ENCODE measurements at regions not wholly inside any gene's neighbourhood (a gene's known extent, or its start where the extent isn't known, plus 50 kb on each side); places are given as distances from the start of the nearest gene placed in this dataset.

DNA sequence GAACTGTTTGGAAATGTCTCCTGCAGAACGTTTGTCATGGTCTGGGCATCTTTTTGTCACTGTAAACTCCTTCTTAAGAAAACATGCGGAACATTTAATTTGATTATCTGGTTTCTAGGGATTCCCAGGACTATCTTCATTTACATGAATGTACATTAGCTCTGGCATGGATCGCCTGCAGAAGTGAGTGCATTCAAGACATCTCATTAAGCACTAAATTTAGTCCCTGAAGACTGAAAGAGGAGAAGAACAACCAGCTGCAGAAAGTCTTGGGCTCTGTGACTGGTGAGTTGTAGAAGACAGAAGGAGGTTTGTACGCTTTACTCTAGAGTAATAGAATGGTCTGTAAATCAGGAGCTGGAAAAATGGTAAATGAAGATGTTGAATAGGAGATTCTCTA, 540.7 kb downstream of the BCKDHB start:
- TF ChIP-seq ZFX (IDR thresholded peaks at IDR 0.05), result no peak
- TF ChIP-seq, protein P1, sequence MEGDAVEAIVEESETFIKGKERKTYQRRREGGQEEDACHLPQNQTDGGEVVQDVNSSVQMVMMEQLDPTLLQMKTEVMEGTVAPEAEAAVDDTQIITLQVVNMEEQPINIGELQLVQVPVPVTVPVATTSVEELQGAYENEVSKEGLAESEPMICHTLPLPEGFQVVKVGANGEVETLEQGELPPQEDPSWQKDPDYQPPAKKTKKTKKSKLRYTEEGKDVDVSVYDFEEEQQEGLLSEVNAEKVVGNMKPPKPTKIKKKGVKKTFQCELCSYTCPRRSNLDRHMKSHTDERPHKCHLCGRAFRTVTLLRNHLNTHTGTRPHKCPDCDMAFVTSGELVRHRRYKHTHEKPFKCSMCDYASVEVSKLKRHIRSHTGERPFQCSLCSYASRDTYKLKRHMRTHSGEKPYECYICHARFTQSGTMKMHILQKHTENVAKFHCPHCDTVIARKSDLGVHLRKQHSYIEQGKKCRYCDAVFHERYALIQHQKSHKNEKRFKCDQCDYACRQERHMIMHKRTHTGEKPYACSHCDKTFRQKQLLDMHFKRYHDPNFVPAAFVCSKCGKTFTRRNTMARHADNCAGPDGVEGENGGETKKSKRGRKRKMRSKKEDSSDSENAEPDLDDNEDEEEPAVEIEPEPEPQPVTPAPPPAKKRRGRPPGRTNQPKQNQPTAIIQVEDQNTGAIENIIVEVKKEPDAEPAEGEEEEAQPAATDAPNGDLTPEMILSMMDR (conservative IDR thresholded peaks at IDR 0.05), result no peak
- H3K27ac ChIP-seq, result no peak overlapping the region

DNA sequence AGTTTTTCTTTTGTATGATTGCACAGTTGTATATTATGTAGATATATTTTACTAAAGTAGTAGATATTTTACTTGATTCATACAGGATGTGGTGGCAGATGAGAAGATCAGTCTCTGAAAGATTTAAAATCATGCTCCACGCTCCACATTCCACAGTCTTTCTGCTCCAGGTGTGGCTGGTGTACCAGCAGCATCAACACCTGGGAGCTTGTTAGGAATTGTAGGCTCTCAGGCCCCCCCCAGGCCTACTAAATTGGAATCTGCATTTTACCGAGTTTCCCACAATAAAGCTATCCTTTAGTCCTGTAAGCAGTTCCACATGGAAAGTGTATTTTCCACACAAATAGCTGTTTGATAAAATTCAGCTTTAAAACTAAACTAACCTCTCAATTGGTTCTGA, 537.4 kb downstream of the BCKDHB start:
- H3K27ac ChIP-seq, result no peak overlapping the region
- TF ChIP-seq ZFX (IDR thresholded peaks at IDR 0.05), result no peak
- TF ChIP-seq, protein P1 (conservative IDR thresholded peaks at IDR 0.05), result no peak

DNA sequence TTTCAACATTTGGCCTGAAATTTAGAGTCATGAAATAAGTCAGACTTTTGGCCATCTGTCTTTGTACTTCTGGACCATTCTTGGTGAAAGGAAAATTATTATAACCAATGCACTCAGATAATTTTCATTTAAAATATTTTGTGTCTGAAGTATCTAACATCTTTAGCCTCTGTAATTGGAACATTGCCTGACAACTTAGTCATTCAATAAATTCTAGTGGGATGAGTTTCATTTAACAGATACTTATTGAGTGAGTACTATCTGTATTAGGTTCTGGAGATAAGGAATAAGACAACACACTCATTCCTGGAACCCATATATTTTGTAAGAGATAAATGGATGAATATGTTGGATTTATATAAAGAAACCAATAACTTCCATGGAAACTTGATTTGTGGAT, 536.0 kb downstream of the BCKDHB start:
- TF ChIP-seq ZFX (IDR thresholded peaks at IDR 0.05), result no peak
- TF ChIP-seq, protein P1 (conservative IDR thresholded peaks at IDR 0.05), result no peak
- no peak overlapping the region for H3K27ac ChIP-seq

DNA sequence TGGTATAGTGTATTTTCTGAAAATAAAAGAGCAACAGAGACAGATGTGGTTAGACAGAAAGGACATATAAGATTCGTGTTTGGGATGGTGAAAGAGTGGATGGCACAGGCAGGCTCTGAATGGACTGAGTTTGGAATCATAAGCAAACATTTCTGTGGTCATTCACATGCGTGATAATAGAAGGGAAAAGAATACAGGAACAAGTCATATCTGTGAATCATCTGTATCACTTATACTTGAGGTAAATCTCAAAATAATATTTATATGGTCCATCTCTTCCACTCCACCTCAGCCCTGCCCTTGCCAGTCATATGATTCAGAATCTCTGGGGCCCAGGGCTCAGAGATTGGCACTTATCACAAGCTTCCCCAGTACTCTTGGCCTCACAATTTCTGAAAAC, 535.1 kb downstream of the BCKDHB start:
- TF ChIP-seq, protein P1 (conservative IDR thresholded peaks at IDR 0.05), result no peak
- TF ChIP-seq ZFX (IDR thresholded peaks at IDR 0.05), result no peak
- H3K27ac ChIP-seq, result no peak overlapping the region

- TF ChIP-seq ZFX (IDR thresholded peaks at IDR 0.05), result no peak
- TF ChIP-seq, protein P1 (conservative IDR thresholded peaks at IDR 0.05), result no peak
- H3K27ac ChIP-seq, result no peak overlapping the region
Measured at GRCh38 chr6:80640176-80640575, 533.7 kb downstream of the BCKDHB start.

- TF ChIP-seq, protein P1 (conservative IDR thresholded peaks at IDR 0.05), result no peak
- TF ChIP-seq ZFX (IDR thresholded peaks at IDR 0.05), result no peak
- H3K27ac ChIP-seq, result no peak overlapping the region
Measured at GRCh38 chr6:80639181-80639629, 532.7 kb downstream of the BCKDHB start.

GRCh38 chr6:80638213-80639055, 532.0 kb downstream of the BCKDHB start:
- TF ChIP-seq, protein P1 (conservative IDR thresholded peaks at IDR 0.05), result no peak
- no peak for TF ChIP-seq ZFX (IDR thresholded peaks at IDR 0.05)
- no peak overlapping the region for H3K27ac ChIP-seq
